Lower leg skin (tissue), 4 donors: ENCODE measurements at regions not wholly inside any gene's neighbourhood (a gene's known extent, or its start where the extent isn't known, plus 50 kb on each side); places are given as distances from the start of the nearest gene placed in this dataset.

Experiments used
- DNase-seq, 2 donors: peaks; one replicate each; pipeline ENCODE4 v3.0.0-alpha.2; 2019; ENCODE audit warnings: low spot score in 2 of 2
- H3K4me3 ChIP-seq: fragments of 200-600 bp; sonication (generic); 2 replicates; pipeline ENCODE4 v1.5.1; 2017; ENCODE audit warnings: mild to moderate bottlenecking, low read depth; ENCODE audit not compliant: poor library complexity, severe bottlenecking
- CTCF ChIP-seq, 3 donors: fragments of 450-650 bp; IDR thresholded peaks; one replicate each; pipeline ENCODE4 v1.5.1; 2016; ENCODE audit warnings: antibody characterized with exemption in 3 of 3, mild to moderate bottlenecking in 3 of 3, moderate library complexity in 2 of 3
- POLR2A ChIP-seq, 2 donors: fragments of 450-650 bp; IDR thresholded peaks; one replicate each; pipeline ENCODE4 v1.6.1; 2016 to 2017; ENCODE audit warnings: antibody characterized with exemption in 2 of 2, mild to moderate bottlenecking in 1 of 2, moderate library complexity in 1 of 2
- WGBS, 2 donors: methylation state at CpG; one replicate each; pipeline ENCODE4 v1.1.5; 2018; 5-methylcytosine and 5-hydroxymethylcytosine counted together
- intact Hi-C: fragments of 100-400 bp; cut with DNase I; formaldehyde crosslinking; loops from one replicate; pipeline ENCODE4 v1.15.0; 2023; ENCODE audit warnings: low total_unique reads

- H3K4me3 ChIP-seq, result no peak overlapping the region
- intact Hi-C loops, result no loop called here
- TF ChIP-seq POLR2A (IDR thresholded peaks at IDR 0.05) (no peak), CTCF (IDR thresholded peaks at IDR 0.05) (no peak)
- 39 to 41% methylated on average over 2 of the region's 2 CpGs for WGBS, 2 donors
- no peak for DNase-seq
Measured at GRCh38 chr14:38505221-38505972, 249.5 kb upstream of the CLEC14A start.

- H3K4me3 ChIP-seq, result no peak overlapping the region
- no peak for DNase-seq
- no peak for TF ChIP-seq POLR2A (IDR thresholded peaks at IDR 0.05)
- TF ChIP-seq CTCF (IDR thresholded peaks at IDR 0.05), result no peak
- 81 to 82% methylated on average over 1 of the region's 1 CpG for WGBS, 2 donors
- intact Hi-C loops, result no loop called here
Measured at GRCh38 chr14:38504175-38504574, 248.3 kb upstream of the CLEC14A start.

GRCh38 chr14:38502239-38502638, 246.3 kb upstream of the CLEC14A start:
- WGBS, 2 donors, result 81 to 90% methylated on average over 2 of the region's 2 CpGs
- no peak overlapping the region for H3K4me3 ChIP-seq
- DNase-seq, result no peak
- intact Hi-C loops, result no loop called here
- TF ChIP-seq CTCF (IDR thresholded peaks at IDR 0.05) (no peak), POLR2A (IDR thresholded peaks at IDR 0.05) (no peak)

- DNase-seq, result no peak
- TF ChIP-seq CTCF (IDR thresholded peaks at IDR 0.05) (no peak), POLR2A (IDR thresholded peaks at IDR 0.05) (no peak)
- intact Hi-C loops, result no loop called here
- no peak overlapping the region for H3K4me3 ChIP-seq
Measured at GRCh38 chr14:38500125-38500524, 244.2 kb upstream of the CLEC14A start.

GRCh38 chr14:38496092-38496491, 240.2 kb upstream of the CLEC14A start:
- DNase-seq, result no peak
- intact Hi-C loops, result no loop called here
- H3K4me3 ChIP-seq, result no peak overlapping the region
- TF ChIP-seq POLR2A (IDR thresholded peaks at IDR 0.05) (no peak), CTCF (IDR thresholded peaks at IDR 0.05) (no peak)
- WGBS, 2 donors, result 48 to 58% methylated on average over 1 of the region's 1 CpG

- no peak overlapping the region for H3K4me3 ChIP-seq
- no peak for DNase-seq
- TF ChIP-seq CTCF (IDR thresholded peaks at IDR 0.05), result no peak
- TF ChIP-seq POLR2A (IDR thresholded peaks at IDR 0.05), result no peak
- intact Hi-C loops, result no loop called here
Measured at GRCh38 chr14:38490273-38490672, 234.4 kb upstream of the CLEC14A start.
